ENCODE measurements at regions not wholly inside any gene's neighbourhood (a gene's known extent, or its start where the extent isn't known, plus 50 kb on each side); places are given as distances from the start of the nearest gene placed in this dataset.

DNA sequence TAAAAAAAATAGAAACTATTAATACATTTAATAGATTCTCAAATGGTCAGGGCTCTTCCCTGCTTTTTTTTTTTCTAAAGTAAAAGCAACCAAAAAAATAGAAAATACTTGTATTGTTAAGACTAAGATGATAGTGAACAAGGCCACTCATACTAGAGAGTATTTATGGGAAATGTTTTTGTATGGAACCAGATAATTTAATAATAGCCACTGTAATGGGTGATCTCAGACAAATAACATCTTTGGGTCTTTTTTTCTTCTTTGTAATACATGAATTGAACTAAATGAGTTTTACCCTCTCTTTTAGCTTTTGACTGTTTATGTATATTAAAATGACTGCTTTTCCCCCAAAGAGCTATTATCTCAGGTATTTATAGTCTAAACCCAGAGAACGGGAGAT lies 92.1 kb upstream of the ELOVL6 start:
- TF ChIP-seq, protein P1, sequence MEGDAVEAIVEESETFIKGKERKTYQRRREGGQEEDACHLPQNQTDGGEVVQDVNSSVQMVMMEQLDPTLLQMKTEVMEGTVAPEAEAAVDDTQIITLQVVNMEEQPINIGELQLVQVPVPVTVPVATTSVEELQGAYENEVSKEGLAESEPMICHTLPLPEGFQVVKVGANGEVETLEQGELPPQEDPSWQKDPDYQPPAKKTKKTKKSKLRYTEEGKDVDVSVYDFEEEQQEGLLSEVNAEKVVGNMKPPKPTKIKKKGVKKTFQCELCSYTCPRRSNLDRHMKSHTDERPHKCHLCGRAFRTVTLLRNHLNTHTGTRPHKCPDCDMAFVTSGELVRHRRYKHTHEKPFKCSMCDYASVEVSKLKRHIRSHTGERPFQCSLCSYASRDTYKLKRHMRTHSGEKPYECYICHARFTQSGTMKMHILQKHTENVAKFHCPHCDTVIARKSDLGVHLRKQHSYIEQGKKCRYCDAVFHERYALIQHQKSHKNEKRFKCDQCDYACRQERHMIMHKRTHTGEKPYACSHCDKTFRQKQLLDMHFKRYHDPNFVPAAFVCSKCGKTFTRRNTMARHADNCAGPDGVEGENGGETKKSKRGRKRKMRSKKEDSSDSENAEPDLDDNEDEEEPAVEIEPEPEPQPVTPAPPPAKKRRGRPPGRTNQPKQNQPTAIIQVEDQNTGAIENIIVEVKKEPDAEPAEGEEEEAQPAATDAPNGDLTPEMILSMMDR (conservative IDR thresholded peaks at IDR 0.05; ENCODE audit: low read length): no peak
- TF ChIP-seq EZH2phosphoT487 (IDR thresholded peaks at IDR 0.05; ENCODE audit: borderline replicate concordance, low read depth, low read length): no peak

All from OCI-LY7 (cell line).